Umbilical cord (tissue), 1 donor: ENCODE measurements at regions not wholly inside any gene's neighbourhood (a gene's known extent, or its start where the extent isn't known, plus 50 kb on each side); places are given as distances from the start of the nearest gene placed in this dataset.

Experiments
- DNase-seq: peaks from one replicate; pipeline ENCODE4 v3.0.0-alpha.2; 2015; ENCODE audit warnings: low spot score

DNA sequence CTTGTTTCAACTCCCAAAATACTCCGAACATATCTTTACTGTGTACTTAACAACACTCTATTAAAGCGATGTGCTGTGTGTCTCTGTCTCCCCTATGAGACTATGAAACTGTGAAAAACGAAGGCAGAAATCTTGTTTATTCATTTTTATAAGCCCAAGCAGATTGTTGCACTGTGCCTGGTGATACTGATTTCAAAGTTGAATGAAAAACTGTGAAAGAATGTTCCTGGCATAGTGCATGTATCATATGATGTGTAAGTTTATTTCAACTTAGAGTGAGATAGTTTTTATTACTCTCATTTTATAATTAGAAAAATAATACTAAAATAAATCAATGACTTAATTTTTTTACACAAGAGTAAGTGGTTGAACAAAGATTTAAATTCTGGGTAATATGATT, 471.9 kb upstream of the PCDH15 start:
- no peak for DNase-seq

DNA sequence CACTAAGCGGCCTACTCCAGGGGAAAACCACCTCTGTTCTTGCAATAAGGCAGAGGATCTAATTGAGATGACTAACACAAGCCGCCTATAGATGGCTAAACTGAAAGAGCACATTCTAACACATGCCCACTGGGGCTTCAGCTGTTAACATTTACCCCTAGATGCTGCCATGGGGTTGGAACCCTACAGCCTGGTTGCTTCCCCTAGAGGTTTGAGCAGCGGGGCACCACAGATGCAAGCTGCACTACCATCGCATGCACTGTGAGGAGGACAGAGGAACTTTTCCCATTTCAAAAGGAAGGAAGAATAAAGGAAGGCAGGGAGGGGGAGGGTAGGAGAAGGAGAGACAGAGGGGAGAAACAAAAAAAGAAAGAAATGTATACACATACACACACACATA, 465.8 kb upstream of the PCDH15 start:
- no peak for DNase-seq

DNA sequence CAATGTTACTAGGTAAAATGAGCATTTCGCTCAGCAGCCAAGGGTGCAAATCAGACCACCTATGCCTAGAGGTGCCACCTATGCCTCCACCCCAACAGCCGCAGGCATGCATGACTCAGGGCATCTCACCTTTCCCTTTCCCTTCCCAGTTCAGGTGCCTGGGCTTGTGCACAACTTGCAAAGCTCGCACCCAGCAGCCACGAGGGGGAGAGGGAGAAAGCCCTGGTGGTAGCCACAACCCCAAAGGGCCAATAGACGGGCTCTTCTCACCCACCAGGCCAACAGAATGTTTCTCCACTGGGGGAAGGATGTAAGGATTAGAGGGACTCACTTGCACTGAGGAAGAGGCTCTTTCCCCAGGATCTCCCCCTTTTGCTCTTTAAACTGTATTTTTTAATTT, 462.3 kb upstream of the PCDH15 start:
- no peak for DNase-seq

DNA sequence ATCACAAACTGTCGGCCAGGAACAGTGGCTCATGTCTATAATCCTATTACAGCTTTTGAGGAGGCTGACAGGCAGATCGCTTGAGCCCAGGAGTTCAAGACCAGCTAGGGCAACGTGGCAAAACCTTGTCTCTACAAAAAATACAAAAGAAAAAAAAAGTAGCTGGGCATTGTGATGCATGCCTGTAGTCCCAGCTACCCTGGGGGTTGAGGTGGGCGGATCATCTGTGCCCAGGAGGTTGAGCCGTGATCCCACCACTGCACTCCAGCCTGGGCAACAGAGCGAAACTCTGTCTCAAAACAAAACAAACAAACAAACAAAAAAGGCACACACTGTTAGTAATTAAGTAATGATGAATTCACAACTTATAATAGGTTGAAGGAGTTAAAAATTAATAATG, 441.5 kb upstream of the PCDH15 start:
- DNase-seq: no peak

DNA sequence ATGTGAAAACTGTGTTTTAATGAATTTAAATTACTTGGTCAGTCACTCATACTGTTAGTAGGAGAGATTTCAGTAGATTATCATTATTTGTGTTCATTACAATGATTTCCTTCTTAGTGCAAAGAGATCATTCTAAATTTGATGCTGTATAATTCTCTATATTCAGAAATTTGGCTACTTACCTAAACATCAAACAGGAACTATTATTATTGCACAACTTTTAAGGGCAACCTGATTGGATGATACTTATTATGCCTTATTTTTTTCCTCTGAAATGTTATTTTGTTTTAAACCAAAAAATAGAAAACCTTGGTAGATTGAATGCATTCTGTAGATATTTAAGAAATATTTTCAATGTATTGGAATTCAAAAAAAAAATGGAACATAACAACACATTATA, 436.4 kb upstream of the PCDH15 start:
- no peak for DNase-seq

DNA sequence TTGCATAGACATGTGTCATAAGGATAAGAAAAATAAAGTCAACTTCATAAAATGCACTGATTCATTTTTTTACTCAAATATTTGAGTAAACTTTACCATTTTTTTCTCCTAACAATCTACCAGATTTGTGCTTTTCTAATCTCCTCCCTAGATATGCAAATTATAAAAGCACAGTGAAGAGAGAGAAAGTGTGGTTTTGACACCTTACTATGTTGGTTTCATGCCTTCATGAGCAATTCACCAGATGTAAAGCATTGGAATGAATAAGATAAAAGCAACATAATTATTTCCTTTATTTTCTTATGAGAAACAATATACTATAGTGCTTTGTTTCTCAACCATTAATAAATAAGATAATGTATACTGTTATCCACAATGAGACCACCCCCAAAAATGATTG, 432.5 kb upstream of the PCDH15 start:
- DNase-seq: no peak

DNA sequence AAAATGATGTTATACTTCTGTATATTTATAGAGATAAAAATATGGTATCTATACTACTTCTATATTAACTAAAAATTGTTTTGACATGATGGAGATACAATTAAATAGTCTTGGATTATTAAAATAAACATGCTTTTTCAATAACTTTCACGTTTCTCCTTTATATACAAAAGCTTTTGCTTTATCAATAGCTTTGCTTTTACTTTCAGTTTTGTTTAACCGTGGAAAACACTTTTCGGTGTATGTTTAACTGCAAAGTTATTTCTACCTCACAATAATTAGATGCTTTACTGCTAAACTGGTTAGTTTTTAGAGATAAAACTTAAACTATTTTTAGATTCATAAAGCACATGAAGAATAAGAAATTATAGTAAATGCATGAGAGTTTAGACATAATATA, 432.1 kb upstream of the PCDH15 start:
- DNase-seq: no peak

DNA sequence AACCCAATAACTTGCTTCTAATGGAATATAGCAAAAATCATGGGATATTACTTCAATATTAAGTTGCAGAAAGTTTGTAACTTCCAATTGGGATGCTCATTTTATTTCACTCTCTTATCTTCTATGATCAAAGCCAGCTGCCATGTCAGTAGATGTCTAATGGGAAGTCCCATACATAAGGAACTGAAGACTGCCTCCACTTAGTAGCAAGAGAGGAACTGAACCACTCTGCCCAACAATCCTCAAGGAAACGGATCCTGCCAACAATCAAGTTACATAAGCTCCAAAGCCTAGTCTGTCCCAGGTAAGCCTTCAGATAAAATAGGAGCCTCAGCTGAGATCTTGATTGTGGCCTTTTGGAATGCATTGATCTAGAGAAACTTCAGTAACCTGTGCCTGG, 431.5 kb upstream of the PCDH15 start:
- DNase-seq: no peak

DNA sequence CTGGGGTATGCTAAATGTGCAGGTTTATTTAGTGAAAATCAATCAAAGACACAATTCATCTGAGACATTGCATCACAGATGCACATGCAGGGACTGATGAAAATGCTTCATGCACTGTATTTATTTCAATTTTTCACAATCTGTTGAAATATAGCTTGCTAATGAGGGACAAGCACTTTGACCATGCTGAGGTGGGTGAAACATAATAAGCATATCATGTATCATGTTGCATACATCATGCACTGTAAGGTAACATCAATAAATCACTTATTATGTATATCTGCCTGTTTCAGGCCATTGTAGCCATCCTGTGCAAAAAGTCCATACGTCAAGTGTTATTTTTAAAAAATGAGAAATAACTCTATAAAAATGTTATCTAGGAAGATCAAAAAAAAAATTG, 426.9 kb upstream of the PCDH15 start:
- no peak for DNase-seq

DNA sequence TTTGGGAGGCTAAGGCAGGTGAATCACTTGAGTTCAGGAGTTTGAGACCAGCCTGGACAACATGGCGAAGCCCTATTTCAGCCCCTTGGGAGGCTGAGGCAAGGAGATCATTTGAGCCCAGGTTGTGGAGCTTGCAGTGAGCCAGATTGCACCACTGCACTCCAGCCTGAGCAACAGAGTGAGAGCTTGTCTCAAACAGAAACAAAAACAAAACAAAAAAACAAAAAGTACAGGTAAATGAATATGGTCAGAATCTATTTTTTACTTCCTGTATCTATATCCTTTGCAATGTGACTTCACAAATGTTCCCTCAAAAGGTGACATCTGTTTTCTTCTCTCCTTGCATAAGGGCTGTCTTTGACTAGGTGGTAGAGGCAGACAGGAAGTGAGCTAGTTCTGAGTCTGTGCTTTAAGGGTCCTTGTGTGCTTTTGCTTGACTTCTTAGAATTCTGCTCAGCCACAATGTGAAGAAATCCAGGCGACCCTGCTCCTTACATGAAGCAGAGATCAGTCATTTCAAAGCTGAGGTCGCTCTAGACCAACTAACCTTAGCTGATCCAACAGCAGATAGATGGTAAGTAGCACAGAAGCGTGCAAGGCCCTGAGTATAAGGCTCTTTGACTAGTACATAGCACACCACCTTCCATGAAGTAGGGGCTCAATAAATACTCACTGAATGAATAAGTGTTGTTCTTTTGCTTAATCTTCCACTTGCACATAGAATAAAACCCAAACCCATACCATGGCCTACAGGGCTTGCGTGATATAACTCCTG, 423.2 kb upstream of the PCDH15 start:
- no peak for DNase-seq

DNA sequence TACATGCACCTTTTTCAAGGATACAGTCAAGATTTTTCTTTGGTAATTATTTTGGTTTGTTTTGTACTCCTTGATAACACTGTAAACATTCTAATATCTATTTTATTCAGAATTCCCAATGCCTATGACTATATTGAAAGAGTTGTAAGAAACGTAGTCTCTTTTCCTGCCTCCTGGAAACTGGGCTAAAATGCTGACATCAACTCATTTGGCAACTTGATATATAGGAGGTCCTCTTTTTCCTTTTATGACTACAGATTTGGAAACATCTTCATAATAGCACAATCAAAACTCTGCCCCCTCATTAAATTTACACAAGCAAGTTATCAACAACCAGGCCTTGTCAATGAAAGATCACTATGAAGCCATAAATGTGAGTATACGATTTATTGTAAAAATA, 422.3 kb upstream of the PCDH15 start:
- DNase-seq: no peak

DNA sequence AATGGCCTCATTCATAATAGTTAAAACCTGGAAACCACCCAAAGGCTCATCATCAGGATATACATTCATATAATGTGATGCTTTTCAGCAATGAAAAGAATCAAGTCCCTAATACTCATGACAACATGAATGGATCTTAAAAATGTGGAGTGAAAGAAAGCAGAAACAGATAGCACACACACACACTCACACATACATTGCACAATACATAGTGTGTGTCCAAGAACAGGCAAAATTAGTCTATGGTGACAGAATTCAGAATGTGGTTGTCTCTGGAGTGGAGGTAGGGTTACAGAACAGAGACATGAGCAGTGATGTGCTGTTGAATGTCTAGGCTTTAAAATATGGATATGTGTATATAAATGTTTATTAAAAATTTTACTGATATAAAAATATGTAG, 419.9 kb upstream of the PCDH15 start:
- DNase-seq: peak; percentile 4

DNA sequence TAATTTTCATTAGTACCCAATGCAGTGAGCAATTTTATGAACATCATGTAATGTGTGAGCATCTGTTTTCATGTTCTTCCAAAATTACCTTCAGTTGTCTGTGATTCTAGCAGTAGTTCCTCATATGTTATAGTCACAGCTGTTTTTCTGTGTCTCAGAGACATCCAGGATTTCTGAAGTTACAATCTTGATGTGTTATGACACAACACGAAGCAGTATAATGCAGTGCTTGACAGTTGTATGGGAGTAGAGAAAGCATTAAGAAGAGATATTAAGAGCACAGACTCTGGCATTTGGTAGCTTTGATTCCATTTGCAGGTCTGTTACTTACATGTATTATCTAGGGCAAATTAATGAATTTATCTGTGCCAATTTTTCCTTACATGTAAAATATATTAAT, 414.7 kb upstream of the PCDH15 start:
- DNase-seq: no peak

DNA sequence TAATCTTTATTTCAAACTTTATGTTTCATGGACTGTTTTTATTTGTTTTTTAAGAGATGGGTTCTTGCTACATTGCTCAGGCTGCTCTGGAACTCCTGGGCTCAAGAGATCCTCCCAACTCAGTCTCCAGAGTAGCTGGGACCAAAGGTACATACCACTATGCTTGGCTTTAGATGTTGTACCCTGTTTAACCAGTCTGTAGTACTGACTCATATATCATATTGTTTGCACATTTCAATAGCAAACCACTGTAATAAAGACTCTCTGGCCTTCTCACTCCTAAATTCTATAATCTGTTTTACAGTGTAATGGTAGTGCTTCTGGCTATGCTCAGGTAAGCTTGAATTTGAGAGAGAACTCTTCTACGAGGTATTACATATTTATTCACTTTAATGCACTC, 413.6 kb upstream of the PCDH15 start:
- DNase-seq: no peak

DNA sequence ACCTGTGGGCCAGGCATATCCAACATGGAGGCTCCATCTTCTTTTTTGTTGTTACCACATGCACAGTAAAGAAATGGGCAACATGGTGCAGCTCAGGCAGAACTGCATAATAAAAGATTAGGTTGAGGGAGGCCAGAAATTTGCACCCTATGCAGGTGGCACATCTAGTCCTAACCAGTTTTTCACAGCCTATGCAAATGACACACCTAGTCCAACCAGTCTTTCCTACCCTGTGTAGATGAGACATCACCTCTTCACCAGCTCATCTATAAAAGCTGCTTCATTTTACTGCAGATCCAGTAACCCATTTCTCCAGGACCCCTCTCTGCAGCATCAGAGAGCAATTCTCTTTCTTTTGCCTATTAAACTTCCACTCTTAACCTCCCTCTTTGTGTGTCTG, 411.0 kb upstream of the PCDH15 start:
- DNase-seq: no peak

DNA sequence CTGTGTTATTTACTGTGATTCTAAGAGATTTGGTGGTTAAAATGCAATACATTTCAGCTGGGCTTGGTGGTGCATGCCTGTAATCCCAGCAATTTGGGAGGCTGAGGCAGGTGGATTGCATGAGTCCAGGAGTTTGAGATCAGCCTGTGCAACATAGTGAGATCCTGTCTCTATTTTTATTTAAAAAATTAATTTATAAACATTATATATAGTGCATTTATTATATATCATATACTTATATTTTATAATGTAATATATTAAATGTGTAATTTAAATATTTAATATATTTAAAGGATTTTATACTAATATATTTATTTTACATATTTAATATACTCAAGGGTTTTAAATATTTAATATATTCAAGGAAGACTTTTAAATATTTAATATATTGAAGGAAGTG, 402.8 kb upstream of the PCDH15 start:
- no peak for DNase-seq

DNA sequence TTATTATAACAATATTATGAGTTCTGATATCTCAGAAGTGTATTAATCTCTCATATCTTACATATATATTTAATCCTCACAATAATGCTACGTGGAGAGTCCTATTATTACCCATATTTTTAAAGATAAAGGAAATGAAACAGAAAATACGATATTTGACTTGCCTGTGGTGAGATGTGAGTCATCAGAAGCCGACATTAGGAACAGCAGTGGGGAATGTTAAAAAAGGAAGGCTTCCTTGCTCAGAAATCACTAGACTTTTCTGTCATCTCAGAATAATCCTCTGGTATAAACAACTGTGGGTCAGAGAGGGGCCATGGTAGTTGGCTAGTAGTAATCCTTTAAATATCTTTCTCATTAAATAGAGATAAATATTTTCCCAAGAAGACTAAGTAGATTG, 402.3 kb upstream of the PCDH15 start:
- DNase-seq: no peak

DNA sequence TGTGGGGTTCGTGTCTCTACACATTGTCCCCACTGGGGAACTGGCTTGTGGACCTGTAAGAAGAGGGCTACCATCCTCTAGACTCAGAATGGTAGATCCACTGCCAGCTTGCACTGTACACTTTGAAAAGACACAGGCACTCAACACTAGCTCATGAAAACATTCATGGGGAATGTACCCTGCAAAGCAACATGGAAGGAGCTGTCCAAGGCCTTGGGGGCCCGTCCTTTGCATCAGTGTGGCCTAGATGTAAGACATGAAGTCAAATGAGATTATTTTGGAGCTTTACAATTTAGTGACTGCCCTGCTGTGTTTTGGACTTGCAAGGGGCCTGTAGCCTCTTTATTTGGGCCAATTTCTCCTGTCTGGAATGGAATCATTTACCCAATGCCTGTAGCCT, 399.0 kb upstream of the PCDH15 start:
- DNase-seq: no peak

DNA sequence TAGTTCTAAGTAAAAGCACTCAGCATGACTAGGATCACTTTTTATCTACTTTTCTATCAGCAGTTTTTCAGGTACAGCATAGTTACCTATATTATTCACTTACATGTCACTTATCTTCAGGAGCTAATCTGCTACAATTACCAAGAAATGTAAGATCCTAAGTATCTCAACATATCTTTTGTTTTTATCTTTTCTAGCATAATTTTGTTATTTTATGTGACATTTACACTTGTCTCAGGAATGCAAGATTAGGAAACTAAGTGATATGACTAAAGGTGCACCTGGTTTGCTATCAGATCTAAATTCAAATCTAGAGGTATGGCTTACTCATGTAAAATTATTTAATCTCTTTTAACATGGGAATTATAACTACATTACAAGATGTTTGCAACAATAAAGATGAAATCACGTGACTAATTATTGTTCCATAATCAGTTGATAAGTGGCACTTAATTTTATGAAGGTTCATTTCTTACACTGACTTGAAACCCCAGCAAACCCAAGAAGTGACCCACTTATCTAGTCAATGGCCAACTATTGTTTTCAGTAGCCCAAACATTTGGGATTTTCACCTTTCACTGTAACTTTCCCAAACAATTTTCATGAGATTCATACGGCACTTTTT, 390.3 kb upstream of the PCDH15 start:
- DNase-seq: peak; percentile 2

DNA sequence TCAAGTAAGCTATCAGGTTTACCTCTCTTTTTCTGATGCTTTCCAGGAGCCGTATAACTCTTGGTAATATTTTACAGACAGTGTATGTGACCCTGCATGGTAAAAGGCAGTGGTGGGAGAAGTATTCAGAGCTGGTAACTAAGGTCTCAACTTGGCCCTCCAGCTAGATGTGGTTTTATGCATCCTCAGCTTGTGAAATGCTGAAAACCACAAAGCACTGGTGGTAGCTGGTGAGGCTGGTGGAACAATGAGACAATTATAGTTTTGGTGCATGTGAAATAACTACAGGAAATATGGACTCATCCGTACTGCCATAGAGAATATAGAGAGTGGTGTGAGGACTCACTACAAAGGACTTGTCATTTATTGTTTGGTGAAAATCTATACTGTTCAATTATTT, 383.0 kb upstream of the PCDH15 start:
- DNase-seq: no peak

DNA sequence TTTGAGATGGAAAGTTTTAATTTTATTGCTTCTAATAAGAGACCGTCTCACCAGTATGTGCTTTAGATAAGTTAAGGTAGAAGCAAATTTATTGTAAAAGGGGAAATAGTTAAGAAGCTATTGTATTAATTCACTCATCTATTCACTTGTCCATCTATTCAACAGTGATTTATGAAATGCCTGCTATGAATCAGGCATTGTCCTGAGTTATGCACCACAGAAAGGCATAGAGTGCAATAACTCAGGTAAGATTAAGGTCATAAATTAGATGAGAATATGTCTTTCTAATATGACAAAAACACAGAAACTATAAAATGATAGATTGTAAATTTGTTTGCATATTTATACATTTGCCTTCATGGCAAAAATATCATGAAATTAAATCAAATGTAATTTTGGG, 379.3 kb upstream of the PCDH15 start:
- no peak for DNase-seq

DNA sequence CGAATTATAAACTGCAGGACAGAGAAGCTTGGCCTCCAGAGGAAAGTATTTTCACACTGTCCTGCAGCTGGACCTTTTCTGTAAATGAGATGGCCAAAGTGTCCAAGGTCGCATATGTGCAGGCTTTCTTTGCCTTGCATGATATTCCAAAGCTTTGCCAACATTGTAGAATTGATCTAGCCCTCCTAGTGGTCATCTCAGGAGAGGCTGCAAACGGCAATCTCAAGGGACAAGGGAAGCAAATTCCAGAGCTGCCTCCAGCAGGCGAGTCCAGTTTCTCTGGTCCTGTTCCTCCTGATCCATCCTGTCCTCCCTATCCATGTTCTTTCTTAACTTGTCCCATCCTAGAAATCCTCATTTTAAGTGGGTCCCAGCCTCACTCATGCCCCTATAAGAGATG, 373.4 kb upstream of the PCDH15 start:
- DNase-seq: no peak

DNA sequence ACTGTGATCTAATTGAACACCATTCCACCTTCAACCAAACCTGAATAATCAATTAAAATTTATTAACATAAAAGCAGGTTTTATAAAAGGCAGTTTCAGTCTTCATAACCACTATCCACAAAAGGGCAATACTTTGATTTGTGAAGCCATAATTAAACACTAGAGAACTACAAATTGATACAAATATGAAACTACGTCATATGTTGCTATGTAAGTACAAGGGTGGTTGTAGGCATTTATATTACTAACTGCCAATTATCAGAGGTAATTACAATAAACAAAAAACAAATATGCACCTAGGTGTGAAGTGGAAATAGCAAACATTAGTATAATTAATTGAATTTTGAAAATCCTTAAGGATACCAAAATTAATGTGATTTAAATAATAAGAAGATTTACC, 368.5 kb upstream of the PCDH15 start:
- no peak for DNase-seq

DNA sequence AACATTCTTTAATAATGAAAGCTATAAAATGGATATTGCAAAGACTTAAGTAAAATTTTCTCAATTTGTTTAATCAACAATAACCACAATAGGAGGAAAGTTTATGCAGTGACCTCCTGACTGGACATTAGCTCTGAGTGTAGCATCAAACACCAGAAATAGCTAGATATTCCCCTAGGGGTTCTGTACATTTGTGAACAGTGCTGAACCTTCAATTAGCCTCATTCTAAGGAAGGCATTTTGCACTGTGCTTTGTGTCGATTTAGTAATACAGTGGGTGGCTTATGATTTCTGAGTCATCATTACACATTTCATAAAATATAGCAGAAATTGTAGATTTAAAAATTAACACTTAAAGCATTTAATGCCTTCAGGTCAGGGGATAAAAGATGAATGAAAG, 367.3 kb upstream of the PCDH15 start:
- no peak for DNase-seq
